HCT116 (cell line): ENCODE measurements at regions not wholly inside any gene's neighbourhood (a gene's known extent, or its start where the extent isn't known, plus 50 kb on each side); places are given as distances from the start of the nearest gene placed in this dataset.

ENCODE experiments used
- ATAC-seq: fragments of 200-7000 bp; cut with Tn5 transposase; 2 replicates; pipeline ENCODE4 v1.9.1; 2020; ENCODE audit warnings: mild to moderate bottlenecking, moderate library complexity
- BruUV-seq: library from RNA; stranded (reverse); fragments of 400-500 nt; replicated peaks from 2 replicates; lab custom pipeline; 2021; lab: Mats Ljungman, UMichigan
- CTCF ChIA-PET: fragments of 300-600 bp; sonication (Branson Sonifier 250); formaldehyde crosslinking; loops from one replicate; lab custom pipeline; 2021; ENCODE audit warnings: antibody characterized with exemption; lab: Charles Lee
- POLR2A ChIA-PET: fragments of 300-600, 350-600 bp; sonication (Branson Sonifier 250); formaldehyde crosslinking; loops from one replicate; lab custom pipeline; 2021; ENCODE audit warnings: antibody characterized with exemption; lab: Charles Lee
- RAD21 ChIA-PET, 2 experiments: fragments of 300-600 bp; sonication (Branson Sonifier 250); formaldehyde crosslinking; loops; one replicate each; lab custom pipeline; 2023; ENCODE audit warnings: low total read pairs in 2 of 2; ENCODE audit not compliant: uncharacterized antibody in 2 of 2, unreplicated experiment in 2 of 2, low non-redundant PET in 1 of 2; lab: Charles Lee
- DNase-seq: peaks from one replicate; pipeline ENCODE4 v3.0.0-alpha.2; 2010; ENCODE audit warnings: low read depth, low spot score
- H2AFZ ChIP-seq: fragments of 200-600 bp; shearing (Covaris generic), sonication (generic); 2 replicates; pipeline ENCODE4 v1.6.1; 2017; ENCODE audit warnings: low read depth, mixed run types, mixed read lengths, antibody characterized with exemption, low read length; ENCODE audit not compliant: poor library complexity, severe bottlenecking
- H3K27ac ChIP-seq: 2 replicates; pipeline ENCODE4 v1.5.1; 2012; ENCODE audit warnings: low read depth, low read length
- H3K27me3 ChIP-seq: fragments of 200-600 bp; sonication (generic); 2 replicates; pipeline ENCODE4 v1.6.1; 2016; ENCODE audit warnings: mixed run types, low read length, mixed read lengths; ENCODE audit not compliant: insufficient read depth
- H3K36me3 ChIP-seq, 2 experiments: fragments of 200-500 bp in 1 of 2; fragments of 200-600 bp in 1 of 2; sonication (Bioruptor generic) in 1 of 2; sonication (generic) in 1 of 2; 2 replicates each; pipeline versions ENCODE4 v1.5.1 to v1.6.1; 2014 to 2016; ENCODE audit warnings: low read length in 2 of 2, inconsistent platforms in 1 of 2, mixed read lengths in 1 of 2, mixed run types in 1 of 2; ENCODE audit not compliant: insufficient read depth in 2 of 2, control insufficient read depth in 1 of 2
- H3K4me1 ChIP-seq, 2 experiments: fragments of 200-600 bp in 1 of 2; sonication (generic) in 1 of 2; 2 replicates each; pipeline versions ENCODE4 v1.5.1 to v1.6.1; 2012 to 2017; ENCODE audit warnings: low read length in 2 of 2, inconsistent platforms in 1 of 2, mild to moderate bottlenecking in 1 of 2, mixed read lengths in 1 of 2, mixed run types in 1 of 2, moderate library complexity in 1 of 2; ENCODE audit not compliant: insufficient read depth in 2 of 2, control insufficient read depth in 1 of 2
- H3K4me2 ChIP-seq: fragments of 200-600 bp; sonication (generic); 2 replicates; pipeline ENCODE4 v1.6.1; 2017; ENCODE audit warnings: mixed run types, low read length, mixed read lengths
- H3K4me3 ChIP-seq, 2 experiments: fragments of 200-600 bp in 1 of 2; sonication (generic) in 1 of 2; replicated peaks in 1 of 2; 2 replicates each; pipeline ENCODE4 v1.5.1; 2011 to 2016; ENCODE audit warnings: low read length in 2 of 2, control low read depth in 1 of 2, low read depth in 1 of 2, mild to moderate bottlenecking in 1 of 2, mixed read lengths in 1 of 2, mixed run types in 1 of 2
- H3K79me2 ChIP-seq: fragments of 200-600 bp; sonication (generic); 2 replicates; pipeline ENCODE4 v1.6.1; 2017; ENCODE audit warnings: mild to moderate bottlenecking, mixed run types, low read length, moderate library complexity, mixed read lengths; ENCODE audit not compliant: insufficient read depth
- H3K9ac ChIP-seq: fragments of 200-600 bp; sonication (generic); 2 replicates; pipeline ENCODE4 v1.6.1; 2016; ENCODE audit warnings: low read length, mixed read lengths
- H3K9me2 ChIP-seq: fragments of 200-600 bp; sonication (generic), shearing (Covaris generic); 2 replicates; pipeline ENCODE4 v1.6.1; 2017; ENCODE audit warnings: mixed run types, mild to moderate bottlenecking, moderate library complexity; ENCODE audit not compliant: insufficient read depth
- H3K9me3 ChIP-seq, 2 experiments: fragments of 200-500 bp in 1 of 2; fragments of 200-600 bp in 1 of 2; sonication (Bioruptor generic) in 1 of 2; sonication (generic) in 1 of 2; 2 replicates each; pipeline ENCODE4 v1.6.1; 2014 to 2017; ENCODE audit warnings: low read length in 2 of 2, mixed read lengths in 2 of 2, inconsistent platforms in 1 of 2, low read depth in 1 of 2, mild to moderate bottlenecking in 1 of 2, mixed run types in 1 of 2, moderate library complexity in 1 of 2; ENCODE audit not compliant: control insufficient read depth in 1 of 2, insufficient read depth in 1 of 2
- H4K20me1 ChIP-seq: fragments of 200-600 bp; sonication (generic), shearing (Covaris generic); 2 replicates; pipeline ENCODE4 v1.6.1; 2017; ENCODE audit warnings: mixed run types, mild to moderate bottlenecking, moderate library complexity; ENCODE audit not compliant: insufficient read depth
- CEBPB ChIP-seq: IDR thresholded peaks from 2 replicates; pipeline ENCODE4 v1.6.1; 2012; ENCODE audit warnings: low read depth
- FOSL1 ChIP-seq: IDR thresholded peaks from 2 replicates; pipeline ENCODE4 v1.6.1; 2012; ENCODE audit warnings: low read depth
- POLR2AphosphoS5 ChIP-seq: IDR thresholded peaks from 2 replicates; pipeline ENCODE4 v1.6.1; 2011; ENCODE audit warnings: mild to moderate bottlenecking, low read depth, low read length, moderate library complexity
- RAD21 ChIP-seq: IDR thresholded peaks from 2 replicates; pipeline ENCODE4 v1.6.1; 2012; ENCODE audit warnings: low read depth, mild to moderate bottlenecking
- SRF ChIP-seq: IDR thresholded peaks from 2 replicates; pipeline ENCODE4 v1.6.1; 2012; ENCODE audit warnings: low read depth
- TCF7L2 ChIP-seq: IDR thresholded peaks from 2 replicates; pipeline ENCODE4 v1.7.0; 2011; ENCODE audit warnings: borderline replicate concordance, inconsistent platforms; ENCODE audit not compliant: insufficient read depth, insufficient read length; ENCODE audit errors: extremely low read depth
- ZFX ChIP-seq: fragments of 450-650 bp; IDR thresholded peaks from 2 replicates; pipeline ENCODE4 v1.6.1; 2017
- intact Hi-C: fragments of 100-400 bp; cut with micrococcal nuclease; formaldehyde crosslinking; loops from 2 replicates; pipeline ENCODE4 v1.10.0; 2022
- TF ChIP-seq, protein P1 (sequence below): IDR thresholded peaks from 2 replicates; pipeline ENCODE4 v1.6.1; 2011; ENCODE audit warnings: mild to moderate bottlenecking, low read length, moderate library complexity; ENCODE audit not compliant: insufficient replicate concordance; ENCODE audit errors: extremely low read depth

GRCh38 chr11:98874050-98874449 is 146.7 kb upstream of the CNTN5 start (continued):
- TF ChIP-seq, protein P1, sequence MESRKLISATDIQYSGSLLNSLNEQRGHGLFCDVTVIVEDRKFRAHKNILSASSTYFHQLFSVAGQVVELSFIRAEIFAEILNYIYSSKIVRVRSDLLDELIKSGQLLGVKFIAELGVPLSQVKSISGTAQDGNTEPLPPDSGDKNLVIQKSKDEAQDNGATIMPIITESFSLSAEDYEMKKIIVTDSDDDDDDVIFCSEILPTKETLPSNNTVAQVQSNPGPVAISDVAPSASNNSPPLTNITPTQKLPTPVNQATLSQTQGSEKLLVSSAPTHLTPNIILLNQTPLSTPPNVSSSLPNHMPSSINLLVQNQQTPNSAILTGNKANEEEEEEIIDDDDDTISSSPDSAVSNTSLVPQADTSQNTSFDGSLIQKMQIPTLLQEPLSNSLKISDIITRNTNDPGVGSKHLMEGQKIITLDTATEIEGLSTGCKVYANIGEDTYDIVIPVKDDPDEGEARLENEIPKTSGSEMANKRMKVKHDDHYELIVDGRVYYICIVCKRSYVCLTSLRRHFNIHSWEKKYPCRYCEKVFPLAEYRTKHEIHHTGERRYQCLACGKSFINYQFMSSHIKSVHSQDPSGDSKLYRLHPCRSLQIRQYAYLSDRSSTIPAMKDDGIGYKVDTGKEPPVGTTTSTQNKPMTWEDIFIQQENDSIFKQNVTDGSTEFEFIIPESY = no peak
- no peak for TF ChIP-seq ZFX
- no peak for TF ChIP-seq RAD21
- no peak for TF ChIP-seq CEBPB

DNA sequence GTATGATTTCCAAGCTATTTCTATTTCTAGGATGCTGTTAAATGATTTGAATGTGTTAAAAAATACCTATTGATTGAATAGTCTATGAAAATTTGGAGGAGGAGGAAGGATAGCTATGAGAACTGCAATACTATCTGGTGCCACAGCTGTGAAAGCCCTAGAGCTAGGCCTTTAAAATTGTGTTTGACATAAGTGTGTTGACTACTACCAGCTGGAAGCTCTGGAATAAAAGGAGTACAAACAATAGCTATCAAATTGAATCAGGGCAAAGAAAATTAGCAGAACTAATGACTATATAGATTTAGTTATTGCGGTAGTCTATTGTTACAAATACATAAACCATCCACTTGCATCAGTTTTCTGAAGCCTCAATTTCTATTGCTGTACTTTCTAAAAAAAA is 124.8 kb upstream of the CNTN5 start:
- no peaks in the 10 kb centered on the region for H4K20me1 ChIP-seq
- peaks cover 6 to 21% of the 10 kb centered on the region in 2 experiments; a peak in 2 of 4 replicates for H3K9me3 ChIP-seq
- no peak overlapping the region for H3K4me3 ChIP-seq
- ChIA-PET POLR2A (no interaction called here), CTCF (no interaction called here), RAD21 (no interaction called here)
- TF ChIP-seq FOSL1 (no peak), POLR2AphosphoS5 (no peak), TCF7L2 (no peak), SRF (no peak)
- H3K9me2 ChIP-seq = no peaks in the 10 kb centered on the region
- no peak overlapping the region for H3K27ac ChIP-seq
- H3K9ac ChIP-seq = no peak overlapping the region
- no peaks in the 10 kb centered on the region for H3K4me1 ChIP-seq
- no peaks in the 10 kb centered on the region for H3K36me3 ChIP-seq
- no peaks in the 10 kb centered on the region for H3K79me2 ChIP-seq
- no peak overlapping the region for H3K4me2 ChIP-seq
- no TSS peak for BruUV-seq
- DNase-seq (no peak), ATAC-seq (no peak)
- intact Hi-C loops = no loop called here
- no peaks in the 10 kb centered on the region for H3K27me3 ChIP-seq
- H2AFZ ChIP-seq = no peak overlapping the region
